ENCODE measurements at regions not wholly inside any gene's neighbourhood (a gene's known extent, or its start where the extent isn't known, plus 50 kb on each side); places are given as distances from the start of the nearest gene placed in this dataset.

GRCh38 chr5:173745557-173745956, 129.1 kb upstream of the BOD1 start:
- ChIA-PET POLR2A (interaction anchor here (1.5 kb wide), 1 partner anchor 8 kb away, joined by 3 read pairs; no protein-coding TSS in a partner anchor), CTCF (no interaction called here)
- H3K4me1 ChIP-seq (ENCODE audit: control insufficient read depth, insufficient read depth, low read length), result no peaks in the 10 kb centered on the region
- TF ChIP-seq ZNF623 (tag by site-specific recombination; IDR thresholded peaks at IDR 0.05) (no peak), ZBTB1 (tag by site-specific recombination; IDR thresholded peaks at IDR 0.05) (no peak), TRIM28 (IDR thresholded peaks at IDR 0.05; ENCODE audit: borderline replicate concordance, low read length) (no peak), ZNF610 (tag by site-specific recombination; IDR thresholded peaks at IDR 0.05; ENCODE audit: borderline replicate concordance) (no peak), ZNF692 (tag by site-specific recombination; IDR thresholded peaks at IDR 0.05) (no peak)
- no peak overlapping the region for H3K4me3 ChIP-seq (ENCODE audit: low read depth, low read length)
- H3K27ac ChIP-seq (ENCODE audit: extremely low read depth, low read depth, low read length), result no peak overlapping the region
- no peaks in the 10 kb centered on the region for H3K9me3 ChIP-seq (ENCODE audit: control insufficient read depth, insufficient read depth, low read depth, low read length)
- no peaks in the 10 kb centered on the region for H3K36me3 ChIP-seq (ENCODE audit: control insufficient read depth in 2 of 2, insufficient read depth in 1 of 2, low read length in 2 of 2)

GRCh38 chr5:173746047-173746646, 129.7 kb upstream of the BOD1 start:
- H3K27ac ChIP-seq (ENCODE audit: extremely low read depth, low read depth, low read length), result no peak overlapping the region
- H3K4me3 ChIP-seq (ENCODE audit: low read depth, low read length), result no peak overlapping the region
- no peaks in the 10 kb centered on the region for H3K36me3 ChIP-seq (ENCODE audit: control insufficient read depth in 2 of 2, insufficient read depth in 1 of 2, low read length in 2 of 2)
- no peaks in the 10 kb centered on the region for H3K4me1 ChIP-seq (ENCODE audit: control insufficient read depth, insufficient read depth, low read length)
- TF ChIP-seq SP7 (tag by site-specific recombination; IDR thresholded peaks at IDR 0.05) (no peak), ZNF266 (tag by site-specific recombination; IDR thresholded peaks at IDR 0.05; ENCODE audit: low read depth) (no peak), ZNF747 (tag by site-specific recombination; IDR thresholded peaks at IDR 0.05) (no peak), PRDM10 (tag by site-specific recombination; IDR thresholded peaks at IDR 0.05) (no peak), KLF9 (tag by site-specific recombination; IDR thresholded peaks at IDR 0.05; ENCODE audit: low read depth) (no peak), ZFP37 (tag by site-specific recombination; IDR thresholded peaks at IDR 0.05) (no peak)
- no peaks in the 10 kb centered on the region for H3K9me3 ChIP-seq (ENCODE audit: control insufficient read depth, insufficient read depth, low read depth, low read length)
- ChIA-PET POLR2A (no interaction called here), CTCF (no interaction called here)

- Histone ChIP-seq H3K36me3 (ENCODE audit: control insufficient read depth in 2 of 2, insufficient read depth in 1 of 2, low read length in 2 of 2) (no peaks in the 10 kb centered on the region), H3K9me3 (ENCODE audit: control insufficient read depth, insufficient read depth, low read depth, low read length) (no peaks in the 10 kb centered on the region), H3K4me1 (ENCODE audit: control insufficient read depth, insufficient read depth, low read length) (no peaks in the 10 kb centered on the region; the same call in 1 of the 2 replicates), H3K27ac (ENCODE audit: extremely low read depth, low read depth, low read length) (no peak overlapping the region), H3K4me3 (ENCODE audit: low read depth, low read length) (no peak overlapping the region)
- POLR2A ChIA-PET, result no interaction called here
- TF ChIP-seq ZNF324 (tag by site-specific recombination; IDR thresholded peaks at IDR 0.05) (no peak), ZNF555 (tag by site-specific recombination; conservative IDR thresholded peaks at IDR 0.05) (no peak), ZNF202 (tag by site-specific recombination; IDR thresholded peaks at IDR 0.05; ENCODE audit: borderline replicate concordance) (no peak), ZBTB44 (tag by site-specific recombination; IDR thresholded peaks at IDR 0.05) (no peak), MYNN (tag by site-specific recombination; IDR thresholded peaks at IDR 0.05; ENCODE audit: borderline replicate concordance) (no peak)
- CTCF ChIA-PET, result no interaction called here
These were observed 131.4 kb upstream of the BOD1 start for GRCh38 chr5:173747876-173748275.

Measured in HEK293 (cell line).